Progenitor cell of endocrine pancreas (in vitro differentiated cells): ENCODE measurements at regions not wholly inside any gene's neighbourhood (a gene's known extent, or its start where the extent isn't known, plus 50 kb on each side); places are given as distances from the start of the nearest gene placed in this dataset.

ENCODE experiments used
- DNase-seq: peaks from one replicate; pipeline ENCODE4 v3.0.0; 2021; ENCODE audit warnings: low spot score; ENCODE audit not compliant: unreplicated experiment
- H3K27ac Mint-ChIP-seq: 2 replicates; pipeline ENCODE4 v1.8.0; 2021; ENCODE audit warnings: mild to moderate bottlenecking, moderate library complexity, mixed read lengths
- H3K27me3 Mint-ChIP-seq: 2 replicates; pipeline ENCODE4 v1.8.0; 2021; ENCODE audit warnings: mixed read lengths
- H3K36me3 Mint-ChIP-seq: 2 replicates; pipeline ENCODE4 v1.8.0; 2022; ENCODE audit warnings: mixed read lengths; ENCODE audit not compliant: insufficient read depth
- H3K4me1 Mint-ChIP-seq: 2 replicates; pipeline ENCODE4 v1.8.0; 2021; ENCODE audit warnings: low read depth, mixed read lengths
- H3K4me3 Mint-ChIP-seq: 2 replicates; pipeline ENCODE4 v1.8.0; 2021; ENCODE audit warnings: low read depth, mild to moderate bottlenecking, moderate library complexity, mixed read lengths
- H3K9me3 Mint-ChIP-seq: 2 replicates; pipeline ENCODE4 v1.8.0; 2021; ENCODE audit warnings: low read depth, mixed read lengths
- TF ChIP-seq, protein P1 (sequence below): fragments of 200-600 bp; sonication (generic); IDR thresholded peaks from one replicate; pipeline ENCODE4 v1.5.0; 2021; ENCODE audit warnings: antibody characterized with exemption, mild to moderate bottlenecking; ENCODE audit not compliant: unreplicated experiment

DNA sequence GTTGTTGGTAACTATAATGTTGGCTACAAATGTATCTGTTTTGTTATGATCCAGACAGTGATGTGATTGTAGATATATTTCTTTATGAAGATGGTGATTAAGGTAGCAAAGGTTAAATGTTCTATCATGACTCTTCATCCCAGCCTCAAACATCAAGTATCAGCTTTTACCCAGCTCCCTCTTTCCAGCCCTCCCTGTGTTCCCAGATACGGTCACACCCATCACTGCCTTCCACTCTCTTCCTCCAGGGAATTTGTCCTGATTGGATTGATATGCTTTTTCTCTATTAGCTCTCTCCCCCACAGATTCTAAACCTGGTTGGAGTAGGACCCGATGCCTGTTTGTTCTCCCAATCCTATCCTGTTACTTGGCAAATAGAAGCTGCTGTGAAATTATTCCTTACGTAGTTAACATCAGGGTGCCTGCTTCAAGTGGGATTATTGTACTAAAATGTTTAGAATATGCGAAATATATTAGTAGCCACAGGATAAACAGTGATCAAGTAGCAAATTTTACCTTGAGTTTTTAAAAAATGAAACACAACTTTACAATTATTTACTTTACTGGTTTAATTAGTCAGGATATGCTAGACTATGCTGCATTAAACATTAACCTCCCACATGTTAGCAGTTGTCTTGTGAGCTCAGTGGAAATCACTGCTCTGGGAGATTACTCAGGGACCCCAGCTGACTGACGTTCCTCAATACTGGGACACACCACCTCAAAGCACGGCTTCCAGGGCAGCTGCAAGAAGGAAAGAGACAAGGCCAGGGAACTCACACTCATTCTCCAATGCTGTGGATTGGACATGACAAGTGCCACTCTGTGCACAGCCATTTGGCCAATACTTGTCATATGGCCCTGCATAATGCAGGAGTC lies 165.3 kb downstream of the ALX1 start:
- peaks cover 28% of the 10 kb centered on the region for H3K4me1 Mint-ChIP-seq
- H3K36me3 Mint-ChIP-seq: no peaks in the 10 kb centered on the region
- no peaks in the 10 kb centered on the region for H3K9me3 Mint-ChIP-seq
- DNase-seq: no peak
- no peak overlapping the region for H3K27ac Mint-ChIP-seq
- peaks cover 39% of the 10 kb centered on the region for H3K27me3 Mint-ChIP-seq
- no peak overlapping the region for H3K4me3 Mint-ChIP-seq
- TF ChIP-seq, protein P1, sequence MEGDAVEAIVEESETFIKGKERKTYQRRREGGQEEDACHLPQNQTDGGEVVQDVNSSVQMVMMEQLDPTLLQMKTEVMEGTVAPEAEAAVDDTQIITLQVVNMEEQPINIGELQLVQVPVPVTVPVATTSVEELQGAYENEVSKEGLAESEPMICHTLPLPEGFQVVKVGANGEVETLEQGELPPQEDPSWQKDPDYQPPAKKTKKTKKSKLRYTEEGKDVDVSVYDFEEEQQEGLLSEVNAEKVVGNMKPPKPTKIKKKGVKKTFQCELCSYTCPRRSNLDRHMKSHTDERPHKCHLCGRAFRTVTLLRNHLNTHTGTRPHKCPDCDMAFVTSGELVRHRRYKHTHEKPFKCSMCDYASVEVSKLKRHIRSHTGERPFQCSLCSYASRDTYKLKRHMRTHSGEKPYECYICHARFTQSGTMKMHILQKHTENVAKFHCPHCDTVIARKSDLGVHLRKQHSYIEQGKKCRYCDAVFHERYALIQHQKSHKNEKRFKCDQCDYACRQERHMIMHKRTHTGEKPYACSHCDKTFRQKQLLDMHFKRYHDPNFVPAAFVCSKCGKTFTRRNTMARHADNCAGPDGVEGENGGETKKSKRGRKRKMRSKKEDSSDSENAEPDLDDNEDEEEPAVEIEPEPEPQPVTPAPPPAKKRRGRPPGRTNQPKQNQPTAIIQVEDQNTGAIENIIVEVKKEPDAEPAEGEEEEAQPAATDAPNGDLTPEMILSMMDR: no peak

DNA sequence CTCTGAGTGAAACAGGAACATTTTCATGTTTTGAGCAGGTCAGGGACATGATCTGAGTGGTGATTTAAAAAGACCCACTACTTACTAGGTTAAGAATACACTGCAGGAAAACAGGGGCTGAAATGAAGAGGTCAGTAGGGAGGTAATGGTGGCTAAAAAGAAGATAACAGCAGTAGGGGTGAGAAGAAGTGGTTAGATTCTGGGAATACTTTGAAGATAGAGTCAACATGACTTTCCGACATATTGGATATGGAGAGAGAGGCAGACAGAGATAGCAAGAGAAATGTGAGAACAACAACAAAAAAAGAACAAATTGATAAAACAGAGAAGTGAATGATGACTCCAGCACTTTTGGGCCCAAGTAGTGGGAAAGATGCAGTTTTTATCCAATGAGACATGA lies 168.0 kb downstream of the ALX1 start:
- TF ChIP-seq, protein P1: no peak
- no peaks in the 10 kb centered on the region for H3K9me3 Mint-ChIP-seq
- H3K27ac Mint-ChIP-seq: no peak overlapping the region
- no peaks in the 10 kb centered on the region for H3K36me3 Mint-ChIP-seq
- peaks cover 22% of the 10 kb centered on the region for H3K27me3 Mint-ChIP-seq
- no peak overlapping the region for H3K4me3 Mint-ChIP-seq
- H3K4me1 Mint-ChIP-seq: peaks cover 18% of the 10 kb centered on the region
- no peak for DNase-seq

DNA sequence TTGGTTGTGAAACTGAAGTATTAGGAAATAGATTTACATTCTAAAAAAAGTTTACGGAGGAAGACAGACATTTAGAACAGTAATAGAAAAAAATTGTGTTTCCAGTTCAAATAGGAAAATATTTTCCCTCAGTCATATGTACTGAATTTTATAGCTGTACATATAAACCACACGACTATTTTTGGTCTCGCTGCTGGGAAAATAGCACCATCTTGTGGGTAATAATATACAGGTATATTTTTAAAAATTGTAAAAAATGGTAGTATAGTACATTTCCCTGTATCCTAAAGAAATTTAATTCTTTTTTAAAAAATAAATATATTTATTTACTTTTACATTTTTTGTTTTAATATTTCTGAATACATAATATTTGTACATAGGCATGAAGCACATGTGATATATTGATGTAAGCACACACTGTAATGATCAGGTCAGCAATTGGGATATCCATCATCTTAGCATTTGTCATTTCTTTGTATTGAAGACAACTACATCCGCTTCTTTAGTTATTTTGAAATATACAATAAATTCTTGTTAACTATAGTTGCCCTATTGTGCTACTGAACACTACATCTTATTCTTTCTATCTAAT lies 168.6 kb downstream of the ALX1 start:
- no peak overlapping the region for H3K4me3 Mint-ChIP-seq
- TF ChIP-seq, protein P1: peak; percentile 70
- H3K9me3 Mint-ChIP-seq: no peaks in the 10 kb centered on the region
- no peaks in the 10 kb centered on the region for H3K36me3 Mint-ChIP-seq
- DNase-seq: no peak
- H3K4me1 Mint-ChIP-seq: peaks cover 16% of the 10 kb centered on the region
- peaks cover 18% of the 10 kb centered on the region for H3K27me3 Mint-ChIP-seq
- no peak overlapping the region for H3K27ac Mint-ChIP-seq

DNA sequence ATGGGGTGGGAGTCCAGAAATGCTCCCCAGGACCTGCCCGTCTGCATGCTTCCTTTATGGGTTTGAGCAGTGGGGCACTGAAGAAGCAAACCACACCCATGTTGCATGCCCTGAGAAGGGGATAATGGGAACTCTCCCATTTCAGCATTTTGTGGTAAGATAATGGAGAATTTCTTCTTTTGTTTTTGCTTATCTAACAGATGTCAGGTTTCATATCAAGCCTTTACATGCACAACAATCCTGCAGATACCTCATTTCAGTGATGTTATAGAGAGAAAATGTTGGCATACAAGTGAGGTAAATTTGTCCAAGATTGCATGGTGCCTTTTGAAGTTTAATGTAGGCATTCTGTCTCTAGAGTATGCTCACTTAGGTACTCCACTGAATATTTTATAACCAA lies 177.0 kb downstream of the ALX1 start:
- H3K27me3 Mint-ChIP-seq: no peaks in the 10 kb centered on the region
- no peaks in the 10 kb centered on the region for H3K9me3 Mint-ChIP-seq
- no peak overlapping the region for H3K4me3 Mint-ChIP-seq
- no peak overlapping the region for H3K27ac Mint-ChIP-seq
- no peaks in the 10 kb centered on the region for H3K36me3 Mint-ChIP-seq
- H3K4me1 Mint-ChIP-seq: no peaks in the 10 kb centered on the region
- no peak for DNase-seq
- TF ChIP-seq, protein P1: no peak

DNA sequence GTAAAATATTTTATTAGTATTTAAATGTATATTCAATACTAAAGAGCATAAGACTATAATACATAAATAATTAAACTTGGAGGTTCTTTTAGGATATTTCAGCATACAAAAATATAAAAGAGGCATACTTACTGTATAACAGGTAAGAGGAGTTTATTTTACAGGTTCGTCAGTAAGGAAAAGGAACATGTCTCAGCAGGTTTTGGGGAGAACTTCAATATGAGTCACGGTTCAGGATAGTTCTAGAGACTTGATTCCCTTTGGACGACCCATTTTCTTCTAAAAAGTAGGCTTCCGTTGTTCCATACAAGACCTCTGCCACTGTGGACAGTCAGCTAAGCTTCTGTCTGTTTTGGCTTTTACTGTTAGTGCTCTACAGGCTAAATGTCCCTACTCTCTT lies 181.1 kb downstream of the ALX1 start:
- H3K27me3 Mint-ChIP-seq: peaks cover 3% of the 10 kb centered on the region
- TF ChIP-seq, protein P1: no peak
- no peak for DNase-seq
- H3K9me3 Mint-ChIP-seq: no peaks in the 10 kb centered on the region
- H3K27ac Mint-ChIP-seq: no peak overlapping the region
- H3K36me3 Mint-ChIP-seq: no peaks in the 10 kb centered on the region
- H3K4me1 Mint-ChIP-seq: no peaks in the 10 kb centered on the region
- H3K4me3 Mint-ChIP-seq: no peak overlapping the region
